IMR-90 (cell line): ENCODE measurements at regions not wholly inside any gene's neighbourhood (a gene's known extent, or its start where the extent isn't known, plus 50 kb on each side); places are given as distances from the start of the nearest gene placed in this dataset.

Experiments
- ATAC-seq: fragments of 200-7000 bp; cut with Tn5 transposase; 2 replicates; pipeline ENCODE4 v1.9.1; 2020; ENCODE audit warnings: low read depth, mild to moderate bottlenecking, moderate library complexity
- BruUV-seq: library from RNA; stranded (reverse); fragments of 400-500 nt; replicated peaks from 2 replicates; lab custom pipeline; 2021; lab: Mats Ljungman, UMichigan
- CTCF ChIA-PET: fragments of 300-600 bp; formaldehyde crosslinking; extraction: SDS; loops from one replicate; lab custom pipeline; 2021; ENCODE audit warnings: antibody characterized with exemption; lab: Yijun Ruan, JAX
- POLR2A ChIA-PET: fragments of 300-600 bp; sonication (Branson Sonifier 250); formaldehyde crosslinking; loops from one replicate; lab custom pipeline; 2022; ENCODE audit warnings: antibody characterized with exemption; ENCODE audit not compliant: unreplicated experiment; lab: Charles Lee
- DNase-seq: peaks from one replicate; pipeline ENCODE4 v3.0.0; 2013
- H2AFZ ChIP-seq: replicated peaks from 2 replicates; pipeline ENCODE3; 2013; ENCODE audit warnings: low read length, mild to moderate bottlenecking; ENCODE audit not compliant: poor library complexity
- H2AK5ac ChIP-seq: 2 replicates; pipeline ENCODE4 v1.6.1; 2013; ENCODE audit warnings: low read depth, low read length, inconsistent platforms
- H2AK9ac ChIP-seq: replicated peaks from 2 replicates; pipeline ENCODE3; 2013; ENCODE audit warnings: mild to moderate bottlenecking, low read depth, low read length, moderate library complexity; ENCODE audit not compliant: poor library complexity
- H2BK120ac ChIP-seq: 2 replicates; pipeline ENCODE4 v1.6.1; 2013; ENCODE audit warnings: low read depth, low read length, inconsistent platforms
- H2BK15ac ChIP-seq: 3 replicates; pipeline ENCODE4 v1.6.1; 2013; ENCODE audit warnings: low read depth, low read length, inconsistent platforms
- H2BK20ac ChIP-seq: 2 replicates; pipeline ENCODE4 v1.6.1; 2013; ENCODE audit warnings: low read depth, mild to moderate bottlenecking, inconsistent platforms, low read length, moderate library complexity
- H2BK5ac ChIP-seq: 2 replicates; pipeline ENCODE4 v1.6.1; 2013; ENCODE audit warnings: mild to moderate bottlenecking, low read depth, low read length, inconsistent platforms; ENCODE audit not compliant: poor library complexity, severe bottlenecking
- H3K14ac ChIP-seq: replicated peaks from 2 replicates; pipeline ENCODE4 v1.6.1; 2013; ENCODE audit warnings: low read depth, low read length, inconsistent platforms
- H3K18ac ChIP-seq: 2 replicates; pipeline ENCODE4 v1.6.1; 2013; ENCODE audit warnings: low read depth, low read length, control low read depth
- H3K23ac ChIP-seq: 2 replicates; pipeline ENCODE4 v1.6.1; 2013; ENCODE audit warnings: low read depth, low read length, inconsistent platforms
- H3K27ac ChIP-seq: 2 replicates; pipeline ENCODE4 v1.5.1; 2013; ENCODE audit warnings: mild to moderate bottlenecking, control low read depth, low read length; ENCODE audit not compliant: insufficient read depth
- H3K27me3 ChIP-seq: 2 replicates; pipeline ENCODE4 v1.6.1; 2013; ENCODE audit warnings: low read length; ENCODE audit not compliant: control insufficient read depth, insufficient read depth
- H3K36me3 ChIP-seq: 2 replicates; pipeline ENCODE4 v1.6.1; 2013; ENCODE audit warnings: low read length, mixed read lengths; ENCODE audit not compliant: control insufficient read depth, insufficient read depth
- H3K4ac ChIP-seq: 2 replicates; pipeline ENCODE4 v1.6.1; 2013; ENCODE audit warnings: low read depth, low read length, inconsistent platforms
- H3K4me1 ChIP-seq: 2 replicates; pipeline ENCODE4 v1.6.1; 2013; ENCODE audit warnings: low read length, mixed read lengths; ENCODE audit not compliant: control insufficient read depth, insufficient read depth
- H3K4me2 ChIP-seq: 2 replicates; pipeline ENCODE4 v1.6.1; 2013; ENCODE audit warnings: low read depth, mild to moderate bottlenecking, control low read depth, low read length, moderate library complexity
- H3K4me3 ChIP-seq: 2 replicates; pipeline ENCODE4 v1.5.1; 2013; ENCODE audit warnings: low read depth, mild to moderate bottlenecking, control low read depth, low read length, moderate library complexity; ENCODE audit not compliant: insufficient read depth
- H3K56ac ChIP-seq: 2 replicates; pipeline ENCODE4 v1.6.1; 2013; ENCODE audit warnings: low read length, inconsistent platforms; ENCODE audit not compliant: insufficient read depth; ENCODE audit errors: extremely low read depth
- H3K79me1 ChIP-seq, 2 experiments: 2 replicates each; pipeline ENCODE4 v1.6.1; 2013; ENCODE audit warnings: low read length in 2 of 2, inconsistent platforms in 1 of 2, low read depth in 1 of 2
- H3K9ac ChIP-seq: 2 replicates; pipeline ENCODE4 v1.6.1; 2013; ENCODE audit warnings: low read depth, low read length, control low read depth
- H3K9me1 ChIP-seq: 2 replicates; pipeline ENCODE4 v1.6.1; 2013; ENCODE audit warnings: low read length, inconsistent platforms; ENCODE audit not compliant: insufficient read depth
- H3K9me3 ChIP-seq: 2 replicates; pipeline ENCODE4 v1.6.1; 2013; ENCODE audit warnings: low read length; ENCODE audit not compliant: control insufficient read depth, insufficient read depth
- H4K20me1 ChIP-seq: 2 replicates; pipeline ENCODE4 v1.6.1; 2013; ENCODE audit warnings: low read length, inconsistent platforms; ENCODE audit not compliant: insufficient read depth
- H4K5ac ChIP-seq: 2 replicates; pipeline ENCODE4 v1.6.1; 2013; ENCODE audit warnings: mild to moderate bottlenecking, low read depth, low read length, control low read depth
- H4K8ac ChIP-seq, 2 experiments: 2 replicates each; pipeline ENCODE4 v1.6.1; 2013; ENCODE audit warnings: low read depth in 2 of 2, low read length in 2 of 2, control low read depth in 1 of 2, inconsistent platforms in 1 of 2
- H4K91ac ChIP-seq: 2 replicates; pipeline ENCODE4 v1.6.1; 2013; ENCODE audit warnings: low read depth, low read length, inconsistent platforms; ENCODE audit not compliant: insufficient read depth
- BHLHE40 ChIP-seq: fragments of 150-350 bp; IDR thresholded peaks from 2 replicates; pipeline ENCODE4 v1.6.1; 2016; ENCODE audit warnings: mild to moderate bottlenecking, low read depth, low read length
- CEBPB ChIP-seq: IDR thresholded peaks from 2 replicates; pipeline ENCODE4 v1.6.1; 2012; ENCODE audit warnings: low read depth, low read length, improper control_type of control experiment
- CHD1 ChIP-seq: IDR thresholded peaks from 2 replicates; pipeline ENCODE4 v1.6.1; 2012; ENCODE audit warnings: low read depth, low read length, improper control_type of control experiment
- CTCF ChIP-seq: conservative IDR thresholded peaks from 2 replicates; pipeline ENCODE4 v1.5.1; 2012; ENCODE audit warnings: mild to moderate bottlenecking, low read depth, low read length, improper control_type of control experiment
- ELK1 ChIP-seq: fragments of 150-350 bp; IDR thresholded peaks from 2 replicates; pipeline ENCODE4 v1.6.1; 2016; ENCODE audit warnings: low read depth, mild to moderate bottlenecking, low read length, moderate library complexity, borderline replicate concordance
- FOS ChIP-seq: fragments of 150-350 bp; IDR thresholded peaks from 2 replicates; pipeline ENCODE4 v1.6.1; 2016; ENCODE audit warnings: low read depth, low read length
- MAFK ChIP-seq: IDR thresholded peaks from 2 replicates; pipeline ENCODE4 v1.6.1; 2012; ENCODE audit warnings: low read depth, low read length, improper control_type of control experiment
- MAZ ChIP-seq: IDR thresholded peaks from 2 replicates; pipeline ENCODE4 v1.6.1; 2012; ENCODE audit warnings: low read depth, mild to moderate bottlenecking, low read length, improper control_type of control experiment, moderate library complexity, borderline replicate concordance
- MXI1 ChIP-seq: IDR thresholded peaks from 2 replicates; pipeline ENCODE4 v1.6.1; 2012; ENCODE audit warnings: low read depth, mild to moderate bottlenecking, low read length, moderate library complexity, borderline replicate concordance
- NFE2L2 ChIP-seq: fragments of 150-350 bp; IDR thresholded peaks from 2 replicates; pipeline ENCODE4 v1.6.1; 2016; ENCODE audit warnings: low read depth, mild to moderate bottlenecking, low read length
- POLR2A ChIP-seq: IDR thresholded peaks from 2 replicates; pipeline ENCODE4 v1.6.1; 2012; ENCODE audit warnings: mild to moderate bottlenecking, low read depth, low read length
- RAD21 ChIP-seq: IDR thresholded peaks from 2 replicates; pipeline ENCODE4 v1.6.1; 2012; ENCODE audit warnings: low read length, improper control_type of control experiment
- RCOR1 ChIP-seq: IDR thresholded peaks from 2 replicates; pipeline ENCODE4 v1.6.1; 2012; ENCODE audit warnings: mild to moderate bottlenecking, low read length, improper control_type of control experiment; ENCODE audit not compliant: insufficient replicate concordance
- RFX5 ChIP-seq: IDR thresholded peaks from 2 replicates; pipeline ENCODE4 v1.8.0; 2012; ENCODE audit warnings: low read depth, mild to moderate bottlenecking, low read length, moderate library complexity
- SMC3 ChIP-seq: fragments of 150-350 bp; IDR thresholded peaks from 2 replicates; pipeline ENCODE4 v1.6.1; 2016; ENCODE audit warnings: low read depth, mild to moderate bottlenecking, antibody characterized with exemption, low read length, moderate library complexity
- USF2 ChIP-seq: fragments of 150-350 bp; IDR thresholded peaks from 2 replicates; pipeline ENCODE4 v1.6.1; 2017; ENCODE audit warnings: mild to moderate bottlenecking, antibody characterized with exemption, low read length, low read depth
- WGBS, 2 experiments: methylation state at CpG; one replicate each; pipeline versions ENCODE4 v1.1.5 to v1.1.7; 2013; ENCODE audit warnings: missing lambda C conversion rate in 2 of 2; ENCODE audit not compliant: insufficient read length in 1 of 2; ENCODE audit errors: extremely low coverage in 2 of 2; 5-methylcytosine and 5-hydroxymethylcytosine counted together
- dilution Hi-C: fragments of 300-500 bp; cut with HindIII; formaldehyde crosslinking; loops from one replicate; pipeline ENCODE4 v1.14.3; 2018; ENCODE audit warnings: low sequenced_read_pairs; ENCODE audit not compliant: unreplicated experiment
- in situ Hi-C: fragments of 300-500 bp; cut with MboI; formaldehyde crosslinking; loops from 3 replicates; pipeline ENCODE4 v1.14.3; 2019; ENCODE audit warnings: low sequenced_read_pairs, inconsistent platforms, mixed read lengths
- intact Hi-C: fragments of 100-400 bp; cut with micrococcal nuclease; formaldehyde crosslinking; loops from 2 replicates; pipeline ENCODE4 v1.10.0; 2022

GRCh38 chr1:194517567-194517966 is 1331.2 kb upstream of the B3GALT2 start:
- Histone ChIP-seq H3K14ac (no peak overlapping the region), H3K56ac (no peak overlapping the region), H3K9me1 (no peaks in the 10 kb centered on the region), H3K27me3 (no peaks in the 10 kb centered on the region), H3K23ac (no peak overlapping the region), H2AK9ac (no peak overlapping the region), H3K36me3 (no peaks in the 10 kb centered on the region), H3K4me2 (no peak overlapping the region), H3K9me3 (no peaks in the 10 kb centered on the region), H2BK20ac (no peak overlapping the region), H3K27ac (no peak overlapping the region), H3K4ac (no peak overlapping the region), H4K5ac (no peak overlapping the region), H2BK5ac (no peak overlapping the region), H3K4me3 (no peak overlapping the region), H4K20me1 (no peaks in the 10 kb centered on the region), H2AK5ac (no peak overlapping the region), H4K91ac (no peak overlapping the region), H3K18ac (no peak overlapping the region), H3K9ac (no peak overlapping the region), H3K79me1 (no peaks in the 10 kb centered on the region), H3K4me1 (no peaks in the 10 kb centered on the region), H4K8ac (no peak overlapping the region), H2BK15ac (no peak overlapping the region), H2BK120ac (no peak overlapping the region), H2AFZ (no peak overlapping the region)
- WGBS, 2 experiments = 50% methylated on average over 1 of the region's 3 CpGs; no CpG with 5 or more reads in 1 of the 2 experiments
- TF ChIP-seq RFX5 (no peak), MAFK (no peak), ELK1 (no peak), MXI1 (no peak), SMC3 (no peak), FOS (no peak), CTCF (no peak), RCOR1 (no peak), USF2 (no peak), POLR2A (no peak), CHD1 (no peak), RAD21 (no peak), BHLHE40 (no peak), NFE2L2 (no peak), CEBPB (no peak), MAZ (no peak)
- DNase-seq (no peak), ATAC-seq (no peak)
- dilution Hi-C loops = no loop called here
- intact Hi-C loops = no loop called here
- POLR2A ChIA-PET = no interaction called here
- in situ Hi-C loops = no loop called here
- BruUV-seq = no TSS peak
- CTCF ChIA-PET = no interaction called here
